ENCODE measurements at regions not wholly inside any gene's neighbourhood (a gene's known extent, or its start where the extent isn't known, plus 50 kb on each side); places are given as distances from the start of the nearest gene placed in this dataset.
"Not testable (repeated sequence)": the region's sequence is repeated elsewhere in the genome, so short reads cannot be mapped to it uniquely, and the experiment has no call there.

DNA sequence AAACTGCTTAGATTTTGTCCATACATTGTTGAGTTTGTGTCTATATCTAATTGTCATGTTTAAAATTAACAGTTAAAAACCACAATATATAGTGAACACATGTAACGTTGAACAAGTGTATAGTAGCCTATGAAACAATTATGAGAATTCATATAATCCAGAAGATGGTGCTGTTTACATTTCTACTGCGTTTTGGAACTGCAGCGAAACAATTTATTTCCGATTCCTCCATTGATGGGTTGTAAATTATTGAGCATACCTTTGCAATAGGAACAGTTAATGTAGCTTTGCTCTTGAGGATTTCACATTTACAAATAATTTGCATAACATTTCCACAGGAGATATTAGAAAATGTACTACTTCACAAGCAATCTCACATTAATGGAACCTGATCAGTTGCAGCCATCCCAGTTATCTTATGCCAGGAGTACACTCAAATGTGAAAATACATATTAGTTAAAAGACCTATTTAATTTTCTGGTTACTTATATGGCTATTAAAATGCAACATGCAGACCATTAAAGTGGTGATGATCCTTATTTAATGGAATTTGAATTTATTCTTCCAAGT lies 411.8 kb downstream of the CDH10 start:
- no peaks in the 10 kb centered on the region for H3K9me3 ChIP-seq
- H3K4me3 ChIP-seq, result no peak overlapping the region
- no peak for DNase-seq
- H3K36me3 ChIP-seq, result no peaks in the 10 kb centered on the region
- H3K27me3 ChIP-seq, result no peaks in the 10 kb centered on the region

DNA sequence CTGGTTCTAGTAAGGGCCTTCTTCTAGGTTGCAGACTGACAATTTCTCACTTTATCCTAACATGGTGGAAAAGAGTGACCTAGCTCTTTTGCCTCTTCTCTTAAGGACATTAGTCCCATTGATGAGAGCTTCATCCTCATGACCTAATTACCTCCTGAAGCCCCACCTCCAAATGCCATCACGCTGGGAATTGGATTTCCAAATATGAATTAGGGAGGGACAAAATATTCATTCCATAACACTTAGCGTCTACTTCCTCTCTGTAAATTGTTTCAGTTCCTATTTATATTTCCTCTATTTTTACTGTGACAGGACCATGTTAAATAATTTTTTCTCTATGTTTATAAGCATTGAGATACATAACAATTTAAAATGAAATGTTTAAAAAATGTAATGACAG lies 408.8 kb downstream of the CDH10 start:
- no peak overlapping the region for H3K4me3 ChIP-seq
- H3K9me3 ChIP-seq, result no peaks in the 10 kb centered on the region
- no peaks in the 10 kb centered on the region for H3K27me3 ChIP-seq
- H3K36me3 ChIP-seq, result no peaks in the 10 kb centered on the region
- no peak for DNase-seq

DNA sequence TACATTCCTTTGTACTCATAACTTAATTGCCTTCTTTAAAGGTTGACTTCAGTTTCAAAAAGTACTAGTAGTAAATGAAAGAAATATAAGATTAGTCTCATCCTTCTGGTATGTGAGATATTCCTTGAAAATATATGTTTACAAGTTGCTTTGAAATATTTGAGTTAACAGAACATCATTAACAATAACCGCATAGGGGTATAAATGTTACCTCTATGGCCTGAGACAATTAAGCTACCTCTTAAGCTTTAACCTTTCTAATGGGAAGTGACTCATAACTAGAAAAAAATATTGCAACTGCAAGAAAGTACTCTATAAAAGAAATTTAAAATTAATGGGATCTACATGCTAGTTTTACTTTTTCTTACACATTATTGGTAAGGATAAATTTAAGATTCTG lies 399.0 kb downstream of the CDH10 start:
- Histone ChIP-seq H3K36me3 (no peaks in the 10 kb centered on the region), H3K27me3 (no peaks in the 10 kb centered on the region), H3K9me3 (no peaks in the 10 kb centered on the region), H3K4me3 (no peak overlapping the region)
- DNase-seq, result no peak

DNA sequence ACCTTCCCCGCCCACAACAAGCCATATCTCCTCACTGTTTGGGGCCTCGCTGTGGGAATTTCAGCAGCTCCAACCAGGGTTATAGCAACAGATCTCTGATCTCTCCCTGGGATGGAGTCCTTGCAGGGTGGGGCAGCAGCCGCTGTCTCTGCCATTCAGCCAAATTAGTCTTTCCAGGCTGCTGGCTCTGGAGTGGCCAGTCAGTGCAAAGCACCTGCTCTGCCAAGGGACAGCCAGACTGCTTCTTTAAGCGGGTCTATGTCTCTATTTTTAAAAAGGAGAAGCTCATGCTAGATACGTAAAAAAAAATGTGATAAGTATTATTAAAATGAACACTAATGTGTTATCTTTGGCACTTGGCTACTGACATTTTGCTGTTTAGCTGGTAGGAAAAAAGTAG lies 380.2 kb downstream of the CDH10 start:
- H3K36me3 ChIP-seq, result no peaks in the 10 kb centered on the region
- H3K9me3 ChIP-seq, result no peaks in the 10 kb centered on the region
- H3K27me3 ChIP-seq, result no peaks in the 10 kb centered on the region
- H3K4me3 ChIP-seq, result no peak overlapping the region
- no peak for DNase-seq

DNA sequence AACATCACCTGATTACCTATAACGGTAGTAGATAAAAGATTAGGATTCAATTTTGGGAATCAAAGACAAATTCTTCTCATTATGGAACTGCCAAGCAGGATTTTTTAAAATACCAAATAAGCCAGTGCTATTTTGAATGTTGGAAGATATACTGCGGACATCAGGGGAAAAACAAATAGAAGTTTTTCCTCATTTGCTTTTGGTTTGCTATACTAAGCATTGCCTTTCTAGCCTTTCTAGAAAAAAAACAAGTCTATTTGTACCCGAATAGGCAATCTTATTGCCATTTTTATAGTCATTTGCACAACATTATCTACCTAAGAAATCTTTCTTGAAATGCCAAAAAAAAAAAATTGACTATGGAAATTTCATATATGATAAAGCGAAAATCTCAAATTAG lies 379.5 kb downstream of the CDH10 start:
- Histone ChIP-seq H3K9me3 (no peaks in the 10 kb centered on the region), H3K4me3 (no peak overlapping the region), H3K36me3 (no peaks in the 10 kb centered on the region), H3K27me3 (no peaks in the 10 kb centered on the region)
- DNase-seq, result no peak

DNA sequence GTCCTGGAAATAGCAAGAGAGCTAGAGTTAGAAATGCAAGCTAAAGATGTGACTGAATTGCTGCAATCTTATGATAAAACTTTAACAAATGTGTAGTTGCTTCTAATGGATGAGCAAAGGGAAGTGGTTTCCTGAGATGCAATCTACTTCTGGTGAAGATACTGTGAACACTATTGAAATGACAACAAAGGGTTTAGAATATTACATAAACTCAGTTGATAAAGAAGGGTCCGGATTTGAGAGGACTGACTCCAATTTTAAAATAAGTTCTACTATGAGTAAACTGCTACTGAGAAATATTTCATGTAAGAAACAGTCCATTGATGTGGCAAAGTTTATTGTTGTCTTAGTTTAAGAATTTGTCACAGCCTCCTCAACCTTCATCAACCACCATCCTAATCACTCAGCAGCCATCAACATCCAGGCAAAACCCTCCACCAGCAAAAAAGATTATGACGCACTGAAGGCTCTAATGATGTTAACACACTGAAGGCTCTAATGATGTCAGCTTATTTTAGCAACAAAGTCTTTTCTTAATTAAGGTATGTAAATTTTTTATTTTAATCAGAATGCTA lies 376.2 kb downstream of the CDH10 start:
- Histone ChIP-seq H3K9me3 (no peaks in the 10 kb centered on the region), H3K27me3 (no peaks in the 10 kb centered on the region), H3K36me3 (no peaks in the 10 kb centered on the region), H3K4me3 (no peak overlapping the region)
- DNase-seq, result no peak

DNA sequence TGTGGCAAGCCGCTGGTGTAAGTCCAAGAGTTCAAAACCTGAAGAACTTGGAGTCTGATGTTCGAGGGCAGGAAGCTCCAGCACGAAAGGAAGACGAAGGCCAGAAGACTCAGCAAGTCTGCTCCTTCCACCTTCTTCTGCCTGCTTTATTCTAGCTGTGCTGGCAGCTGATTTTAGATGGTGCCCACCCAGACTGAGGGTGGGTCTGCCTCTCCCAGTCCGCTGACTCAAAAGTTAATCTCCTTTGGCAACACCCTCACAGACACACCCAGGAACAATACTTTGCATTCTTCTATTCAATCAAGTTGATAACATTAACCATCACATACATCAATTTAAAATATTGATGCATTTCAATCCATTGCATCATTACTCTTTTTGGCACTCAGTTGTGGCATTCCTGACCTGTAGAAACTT lies 373.1 kb downstream of the CDH10 start:
- H3K36me3 ChIP-seq, DNase-seq, H3K9me3 ChIP-seq, H3K27me3 ChIP-seq, H3K4me3 ChIP-seq: not testable (repeated sequence)

DNA sequence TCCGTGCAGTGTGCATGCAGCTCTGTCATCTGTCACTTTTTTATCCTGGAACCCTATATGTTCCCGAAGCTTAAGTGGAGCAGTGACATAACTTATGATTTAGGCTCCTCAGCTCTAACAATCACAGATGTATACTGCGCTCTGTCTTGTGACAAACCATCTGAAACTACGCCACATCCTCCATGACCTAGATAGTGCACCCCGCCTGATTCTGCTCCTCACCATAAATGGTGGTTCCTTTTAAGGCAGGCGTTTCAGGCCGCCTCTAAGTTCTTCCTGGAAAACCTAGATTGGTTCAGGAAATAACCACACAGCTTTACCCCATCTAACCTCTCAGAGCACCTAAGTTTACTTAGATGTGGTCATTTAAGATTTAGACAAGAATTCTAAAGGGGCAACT lies 372.0 kb downstream of the CDH10 start:
- Histone ChIP-seq H3K27me3 (no peaks in the 10 kb centered on the region), H3K36me3 (no peaks in the 10 kb centered on the region), H3K4me3 (no peak overlapping the region)

DNA sequence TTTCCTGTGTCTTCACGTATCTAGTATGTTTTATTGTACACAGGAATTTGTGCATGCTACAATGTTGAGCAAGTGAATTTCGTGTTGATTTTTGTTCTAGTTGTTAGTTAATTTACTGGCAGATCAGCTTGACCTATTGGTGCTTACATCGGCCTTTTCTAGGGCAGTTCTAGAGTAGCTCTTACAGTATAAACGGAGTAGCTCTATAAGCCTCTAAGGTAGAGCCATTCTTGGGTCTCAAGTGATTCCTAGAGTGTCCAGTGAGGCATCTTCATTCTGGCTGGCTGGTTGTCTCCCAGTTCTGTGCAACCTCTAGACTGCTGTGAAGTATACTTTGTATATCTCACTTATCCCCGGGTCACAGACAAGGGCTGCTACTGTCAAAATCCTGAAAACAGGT lies 364.6 kb downstream of the CDH10 start:
- Histone ChIP-seq H3K36me3 (no peaks in the 10 kb centered on the region), H3K9me3 (no peaks in the 10 kb centered on the region), H3K4me3 (no peak overlapping the region), H3K27me3 (no peaks in the 10 kb centered on the region)
- DNase-seq, result no peak

More for the DNA sequence above, 372.0 kb downstream of the CDH10 start:
- no peak for DNase-seq
- no peaks in the 10 kb centered on the region for H3K9me3 ChIP-seq

DNA sequence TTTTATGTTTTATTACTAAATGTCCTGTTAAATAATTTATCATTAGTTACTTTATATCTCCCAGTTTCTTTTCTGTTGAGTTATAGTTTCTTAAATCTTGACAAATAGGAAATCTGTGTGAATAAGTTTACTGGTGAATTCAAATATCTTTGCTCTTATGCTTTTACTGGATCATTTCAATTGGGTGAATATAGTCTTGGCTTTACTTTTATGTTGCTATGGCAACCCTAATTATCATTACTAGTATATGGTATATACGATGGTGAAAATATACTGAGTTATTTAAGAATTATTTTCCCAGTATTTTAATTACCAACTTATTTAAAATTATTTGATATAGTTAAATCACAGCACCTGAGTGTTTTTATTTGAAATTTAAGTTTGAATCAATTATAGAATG lies 363.0 kb downstream of the CDH10 start:
- Histone ChIP-seq H3K27me3 (no peaks in the 10 kb centered on the region), H3K9me3 (no peaks in the 10 kb centered on the region), H3K4me3 (no peak overlapping the region), H3K36me3 (no peaks in the 10 kb centered on the region)
- DNase-seq, result no peak

DNA sequence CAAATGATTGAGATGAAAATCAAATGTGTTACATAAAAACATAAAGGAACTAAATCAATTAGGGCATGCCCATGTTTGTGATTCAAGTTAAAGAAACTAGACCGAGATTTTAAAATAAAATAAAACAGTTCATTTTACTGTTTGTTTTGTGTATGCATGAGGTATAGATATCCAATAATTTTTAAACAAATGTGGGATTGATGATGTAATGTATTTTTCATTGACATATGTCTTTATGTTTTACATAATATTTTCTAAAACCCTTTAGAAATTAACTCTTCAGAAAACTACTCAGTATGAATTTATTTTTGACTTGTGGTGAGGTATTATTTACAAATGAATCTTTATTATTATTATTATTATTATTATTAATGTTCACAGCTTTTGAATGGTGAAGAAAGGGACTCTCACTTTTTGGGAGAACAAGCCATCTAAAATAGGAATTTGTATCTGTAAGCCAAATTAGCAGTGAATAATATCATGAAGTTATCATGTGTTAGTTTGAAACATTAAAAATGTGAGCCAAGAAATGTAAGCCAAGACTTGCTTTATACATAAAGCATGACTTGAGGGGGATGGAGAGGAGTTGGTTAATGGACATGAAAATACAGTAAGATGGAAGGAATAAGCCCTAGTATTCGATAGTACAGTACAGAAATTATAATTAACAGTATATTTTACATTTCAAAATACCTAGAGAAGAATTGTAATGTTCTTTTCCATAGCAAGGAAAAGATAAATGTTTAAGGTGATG lies 355.0 kb downstream of the CDH10 start:
- Histone ChIP-seq H3K27me3 (no peaks in the 10 kb centered on the region), H3K4me3 (no peak overlapping the region), H3K36me3 (no peaks in the 10 kb centered on the region), H3K9me3 (no peaks in the 10 kb centered on the region)
- no peak for DNase-seq

DNA sequence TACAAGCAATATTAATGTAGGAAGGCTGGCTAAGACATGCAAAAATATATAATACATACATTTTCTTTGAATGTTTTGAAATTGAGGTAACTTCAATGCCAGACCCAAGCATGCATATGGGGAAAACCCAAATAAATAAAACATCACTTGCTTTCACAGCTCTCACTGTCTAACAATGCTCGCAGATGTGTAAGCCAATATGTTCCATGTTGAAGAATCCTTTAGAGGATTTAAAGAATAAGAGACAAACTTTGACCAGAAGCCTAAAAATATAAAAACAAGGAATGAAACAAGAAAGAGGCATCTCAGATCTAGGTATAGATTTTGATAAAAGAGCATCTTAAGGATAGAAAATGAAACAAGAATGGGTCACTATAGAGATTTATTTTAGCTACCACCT lies 354.2 kb downstream of the CDH10 start:
- Histone ChIP-seq H3K9me3 (no peaks in the 10 kb centered on the region), H3K36me3 (no peaks in the 10 kb centered on the region), H3K4me3 (no peak overlapping the region), H3K27me3 (no peaks in the 10 kb centered on the region)
- no peak for DNase-seq

DNA sequence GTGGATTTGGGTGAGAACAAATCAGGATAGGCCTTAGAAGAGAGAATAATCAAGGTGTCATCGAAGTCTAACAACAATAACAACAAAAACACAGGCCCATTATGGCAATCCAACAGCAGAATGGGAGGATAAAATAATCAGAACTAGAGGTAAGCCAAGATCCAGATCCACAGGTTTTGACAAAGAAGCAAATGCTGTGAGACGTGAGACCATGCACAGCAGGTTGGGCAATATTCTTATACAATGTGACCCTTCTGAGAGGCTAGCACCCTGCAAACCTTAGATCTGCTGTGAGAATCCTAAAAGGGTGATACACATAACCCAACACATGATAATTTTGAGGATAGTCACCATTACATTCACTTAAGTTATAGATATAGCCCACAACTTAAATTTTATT lies 352.9 kb downstream of the CDH10 start:
- no peaks in the 10 kb centered on the region for H3K36me3 ChIP-seq
- no peak overlapping the region for H3K4me3 ChIP-seq
- no peaks in the 10 kb centered on the region for H3K9me3 ChIP-seq
- DNase-seq, result no peak
- no peaks in the 10 kb centered on the region for H3K27me3 ChIP-seq

DNA sequence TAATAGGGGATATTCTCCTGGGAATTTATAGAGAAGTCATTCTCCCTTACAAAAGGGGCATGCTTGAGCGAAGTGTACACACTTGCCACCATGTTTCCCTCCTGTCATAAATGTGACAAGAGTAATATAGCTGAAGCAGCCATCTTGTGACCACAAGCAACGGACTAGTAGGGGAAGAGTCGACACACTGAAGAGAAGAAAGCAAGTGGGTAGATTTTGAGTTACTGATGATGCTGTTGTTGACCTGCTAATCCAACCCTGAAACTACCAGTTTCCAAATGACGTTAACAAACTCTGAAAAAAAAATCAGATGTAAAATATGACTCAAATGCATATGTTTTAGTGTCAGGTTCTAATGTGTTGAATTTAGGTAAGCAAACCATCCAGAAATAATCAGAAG lies 350.4 kb downstream of the CDH10 start:
- no peaks in the 10 kb centered on the region for H3K36me3 ChIP-seq
- H3K9me3 ChIP-seq, result no peaks in the 10 kb centered on the region
- no peaks in the 10 kb centered on the region for H3K27me3 ChIP-seq
- DNase-seq, result no peak
- no peak overlapping the region for H3K4me3 ChIP-seq

DNA sequence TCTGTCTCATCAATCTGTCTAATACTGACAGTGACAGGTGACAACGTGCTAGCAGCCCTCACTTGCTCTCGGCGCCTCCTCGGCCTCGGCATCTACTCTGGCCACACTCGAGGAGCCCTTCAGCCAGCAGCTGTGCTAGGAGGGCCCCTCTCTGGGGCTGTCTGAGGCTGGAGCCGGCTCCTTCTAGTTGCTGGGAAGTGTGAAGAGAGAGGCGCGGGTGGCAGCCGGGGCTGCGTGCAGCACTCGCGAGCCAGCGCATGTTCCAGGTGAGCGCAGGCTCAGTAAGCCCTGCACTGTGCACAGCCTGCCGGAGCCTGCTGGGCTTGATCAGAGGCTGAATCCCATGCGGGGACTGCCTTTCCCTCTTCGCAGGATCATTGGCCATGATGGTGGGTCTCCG lies 330.7 kb downstream of the CDH10 start:
- no peaks in the 10 kb centered on the region for H3K36me3 ChIP-seq
- H3K9me3 ChIP-seq, result peaks cover 2% of the 10 kb centered on the region; the same call in 1 of the 2 replicates
- H3K4me3 ChIP-seq, result no peak overlapping the region
- no peak for DNase-seq
- H3K27me3 ChIP-seq, result no peaks in the 10 kb centered on the region

DNA sequence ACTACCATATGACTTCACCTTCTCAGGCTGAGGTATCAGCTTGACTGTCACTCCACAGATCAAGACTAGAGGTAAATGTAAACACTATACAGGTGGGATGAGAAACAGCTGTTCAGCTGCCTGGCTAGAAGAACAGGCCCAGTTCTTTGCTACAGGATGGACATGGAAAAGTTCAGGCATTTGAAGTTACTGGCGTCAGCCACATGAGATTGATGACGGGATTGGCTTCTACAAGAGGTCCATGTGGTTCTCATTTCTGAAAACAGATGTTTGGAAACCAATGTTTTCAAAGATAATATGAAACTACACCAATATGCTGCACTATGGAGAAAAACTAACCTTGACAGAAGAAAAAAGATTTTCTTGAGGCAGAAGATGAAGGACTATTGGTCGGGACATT lies 324.1 kb downstream of the CDH10 start:
- H3K9me3 ChIP-seq, result no peaks in the 10 kb centered on the region; the same call in 1 of the 2 replicates
- no peaks in the 10 kb centered on the region for H3K27me3 ChIP-seq
- H3K36me3 ChIP-seq, result no peaks in the 10 kb centered on the region
- DNase-seq, result no peak
- H3K4me3 ChIP-seq, result no peak overlapping the region

DNA sequence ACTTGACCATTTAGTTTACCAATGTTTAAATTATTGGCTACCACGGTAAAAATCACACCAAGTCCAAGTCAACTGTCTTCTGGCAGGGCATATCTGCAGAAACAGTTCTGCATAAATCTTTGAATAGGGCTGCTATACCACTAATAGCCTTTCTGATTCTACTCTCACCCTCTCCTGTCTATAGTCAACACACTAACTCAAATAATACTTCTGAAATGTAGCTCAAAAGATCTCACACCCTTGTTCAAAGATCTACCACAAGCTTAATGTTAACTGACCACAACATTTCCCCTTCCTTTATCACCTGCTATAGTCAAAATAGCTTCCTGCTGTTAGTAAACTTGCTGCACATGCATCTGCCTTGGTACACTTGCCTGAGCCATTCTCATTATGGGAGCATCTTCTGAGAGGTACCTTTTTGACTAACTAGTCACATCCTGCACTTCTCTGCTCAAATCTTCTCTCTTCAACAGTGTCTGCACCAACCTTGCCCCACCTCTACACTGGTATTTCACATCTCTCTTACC lies 319.4 kb downstream of the CDH10 start:
- Histone ChIP-seq H3K36me3 (no peaks in the 10 kb centered on the region), H3K4me3 (no peak overlapping the region), H3K27me3 (no peaks in the 10 kb centered on the region), H3K9me3 (no peaks in the 10 kb centered on the region; the same call in 1 of the 2 replicates)
- DNase-seq, result no peak

DNA sequence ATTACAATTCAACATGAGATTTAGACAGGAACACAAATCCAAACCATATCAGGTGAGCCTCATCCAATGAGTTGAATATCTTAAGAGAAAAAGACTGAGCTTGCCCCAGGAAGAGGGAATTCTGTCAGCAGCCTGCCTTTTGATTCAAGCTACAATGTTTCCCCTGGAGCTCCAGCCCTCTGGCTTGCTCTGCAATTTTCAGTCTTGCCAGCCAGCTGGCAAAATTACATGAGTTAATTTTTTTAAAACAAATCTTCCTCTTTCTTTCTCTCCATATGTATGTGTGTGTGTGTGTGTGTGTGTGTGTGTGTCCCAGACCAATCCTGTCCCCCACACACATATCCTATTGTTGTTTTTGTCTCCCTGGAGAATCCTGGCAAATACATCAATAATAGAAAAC lies 313.2 kb downstream of the CDH10 start:
- no peak overlapping the region for H3K4me3 ChIP-seq

More for the DNA sequence above, 313.2 kb downstream of the CDH10 start:
- Histone ChIP-seq H3K9me3 (no peaks in the 10 kb centered on the region), H3K36me3 (no peaks in the 10 kb centered on the region), H3K27me3 (no peaks in the 10 kb centered on the region)
- no peak for DNase-seq

All from MG63 (cell line).